ENCODE measurements at regions not wholly inside any gene's neighbourhood (a gene's known extent, or its start where the extent isn't known, plus 50 kb on each side); places are given as distances from the start of the nearest gene placed in this dataset.

GRCh38 chr2:58866946-58867345 is 625.8 kb upstream of the FANCL start:
- H3K79me2 ChIP-seq (replicated peaks; ENCODE audit: insufficient read depth, low read length), result no peaks in the 10 kb centered on the region
- no peak overlapping the region for H3K4me2 ChIP-seq (ENCODE audit: low read length)
- H2AFZ ChIP-seq (ENCODE audit: low read depth, low read length), result no peak overlapping the region
- no peak overlapping the region for H3K4me3 ChIP-seq (ENCODE audit: low read length)
- TF ChIP-seq EZH2 (IDR thresholded peaks at IDR 0.05; ENCODE audit: borderline replicate concordance, insufficient read depth, low read length, poor library complexity, severe bottlenecking), result no peak
- no peak for TF ChIP-seq REST (IDR thresholded peaks at IDR 0.05; ENCODE audit: borderline replicate concordance)
- TF ChIP-seq EP300 (conservative IDR thresholded peaks at IDR 0.05; ENCODE audit: poor library complexity, severe bottlenecking), result no peak
- no peak for TF ChIP-seq POLR2AphosphoS5 (IDR thresholded peaks at IDR 0.05)
- no peak for TF ChIP-seq MXI1 (conservative IDR thresholded peaks at IDR 0.05; ENCODE audit: poor library complexity, severe bottlenecking)
- no peak for TF ChIP-seq CTCF (IDR thresholded peaks at IDR 0.05; ENCODE audit: poor library complexity, severe bottlenecking)
- no peak for TF ChIP-seq RAD21 (conservative IDR thresholded peaks at IDR 0.05)
- TF ChIP-seq TAF1 (IDR thresholded peaks at IDR 0.05; ENCODE audit: low read depth), result no peak
- TF ChIP-seq SMC3 (conservative IDR thresholded peaks at IDR 0.05; ENCODE audit: poor library complexity), result no peak
- H3K9me2 ChIP-seq (ENCODE audit: insufficient read depth, low read length), result no peaks in the 10 kb centered on the region
- H3K9me3 ChIP-seq (ENCODE audit: low read length), result no peaks in the 10 kb centered on the region
- H3K27ac ChIP-seq (ENCODE audit: low read length), result no peak overlapping the region
- H4K20me1 ChIP-seq (ENCODE audit: insufficient read depth), result no peaks in the 10 kb centered on the region
- H3F3A ChIP-seq (ENCODE audit: insufficient read depth, low read length, poor library complexity, severe bottlenecking), result no peaks in the 10 kb centered on the region
- no peaks in the 10 kb centered on the region for H3K27me3 ChIP-seq (ENCODE audit: insufficient read depth, low read depth, low read length)
- H3K36me3 ChIP-seq (ENCODE audit: insufficient read depth, low read length), result no peaks in the 10 kb centered on the region
- H3K9ac ChIP-seq (ENCODE audit: low read length), result no peak overlapping the region

GRCh38 chr2:58866527-58866926 is 625.4 kb upstream of the FANCL start:
- Histone ChIP-seq H3K9me2 (ENCODE audit: insufficient read depth, low read length) (no peaks in the 10 kb centered on the region), H3K4me3 (ENCODE audit: low read length) (no peak overlapping the region), H4K20me1 (ENCODE audit: insufficient read depth) (no peaks in the 10 kb centered on the region), H3K4me2 (ENCODE audit: low read length) (no peak overlapping the region), H3K9ac (ENCODE audit: low read length) (no peak overlapping the region), H2AFZ (ENCODE audit: low read depth, low read length) (no peak overlapping the region), H3K36me3 (ENCODE audit: insufficient read depth, low read length) (no peaks in the 10 kb centered on the region), H3K79me2 (replicated peaks; ENCODE audit: insufficient read depth, low read length) (no peaks in the 10 kb centered on the region), H3K27ac (ENCODE audit: low read length) (no peak overlapping the region), H3K27me3 (ENCODE audit: insufficient read depth, low read depth, low read length) (no peaks in the 10 kb centered on the region), H3K9me3 (ENCODE audit: low read length) (no peaks in the 10 kb centered on the region), H3F3A (ENCODE audit: insufficient read depth, low read length, poor library complexity, severe bottlenecking) (no peaks in the 10 kb centered on the region)
- TF ChIP-seq RAD21 (conservative IDR thresholded peaks at IDR 0.05) (no peak), TAF1 (IDR thresholded peaks at IDR 0.05; ENCODE audit: low read depth) (no peak), REST (IDR thresholded peaks at IDR 0.05; ENCODE audit: borderline replicate concordance) (no peak), EP300 (conservative IDR thresholded peaks at IDR 0.05; ENCODE audit: poor library complexity, severe bottlenecking) (no peak), MXI1 (conservative IDR thresholded peaks at IDR 0.05; ENCODE audit: poor library complexity, severe bottlenecking) (no peak), POLR2AphosphoS5 (IDR thresholded peaks at IDR 0.05) (no peak), CTCF (IDR thresholded peaks at IDR 0.05; ENCODE audit: poor library complexity, severe bottlenecking) (no peak), SMC3 (conservative IDR thresholded peaks at IDR 0.05; ENCODE audit: poor library complexity) (no peak), EZH2 (IDR thresholded peaks at IDR 0.05; ENCODE audit: borderline replicate concordance, insufficient read depth, low read length, poor library complexity, severe bottlenecking) (no peak)
